Stomach smooth muscle (tissue), 2 donors: ENCODE measurements at regions not wholly inside any gene's neighbourhood (a gene's known extent, or its start where the extent isn't known, plus 50 kb on each side); places are given as distances from the start of the nearest gene placed in this dataset.
"Not testable (repeated sequence)": the region's sequence is repeated elsewhere in the genome, so short reads cannot be mapped to it uniquely, and the experiment has no call there.

Source experiments
- H3K27ac ChIP-seq: one replicate; pipeline ENCODE4 v1.7.0; 2013; ENCODE audit warnings: mild to moderate bottlenecking, low read length, inconsistent platforms
- H3K27me3 ChIP-seq, 2 donors: one replicate each; pipeline ENCODE4 v1.7.0; 2013; ENCODE audit warnings: low read length in 2 of 2; ENCODE audit not compliant: insufficient read depth in 2 of 2, control insufficient read depth in 1 of 2
- H3K36me3 ChIP-seq, 2 donors: one replicate each; pipeline ENCODE4 v1.7.0; 2013; ENCODE audit warnings: low read length in 2 of 2; ENCODE audit not compliant: control insufficient read depth in 2 of 2, insufficient read depth in 2 of 2
- H3K4me1 ChIP-seq: one replicate; pipeline ENCODE4 v1.7.0; 2013; ENCODE audit warnings: low read length; ENCODE audit not compliant: control insufficient read depth, insufficient read depth
- H3K4me3 ChIP-seq, 2 donors: one replicate each; pipeline ENCODE4 v1.7.0; 2013; ENCODE audit warnings: low read length in 2 of 2
- H3K9ac ChIP-seq, 2 donors: one replicate each; pipeline ENCODE4 v1.7.0; 2013; ENCODE audit warnings: low read length in 2 of 2, mild to moderate bottlenecking in 1 of 2
- H3K9me3 ChIP-seq, 2 donors: one replicate each; pipeline ENCODE4 v1.7.0; 2013; ENCODE audit warnings: low read length in 2 of 2; ENCODE audit not compliant: control insufficient read depth in 2 of 2
- donor health status: healthy.
- donor health status: Pancreatic carcinoma.

GRCh38 chr5:57939771-57940170 lies 457.2 kb upstream of the ACTBL2 start:
- H3K27me3 ChIP-seq = no peaks in the 10 kb centered on the region
- H3K9ac ChIP-seq = no peak overlapping the region
- no peak overlapping the region for H3K27ac ChIP-seq
- H3K4me3 ChIP-seq = no peak overlapping the region
- no peaks in the 10 kb centered on the region for H3K36me3 ChIP-seq
- H3K4me1 ChIP-seq = no peaks in the 10 kb centered on the region
- no peaks in the 10 kb centered on the region for H3K9me3 ChIP-seq

- Histone ChIP-seq H3K36me3 (no peaks in the 10 kb centered on the region), H3K9me3 (no peaks in the 10 kb centered on the region), H3K4me1 (no peaks in the 10 kb centered on the region), H3K27ac (no peak overlapping the region), H3K27me3 (no peaks in the 10 kb centered on the region), H3K9ac (no peak overlapping the region), H3K4me3 (no peak overlapping the region)
Observed at GRCh38 chr5:57939335-57939734, 456.7 kb upstream of the ACTBL2 start.

- Histone ChIP-seq H3K4me1 (no peaks in the 10 kb centered on the region), H3K4me3 (no peak overlapping the region), H3K36me3 (no peaks in the 10 kb centered on the region), H3K9ac (no peak overlapping the region), H3K27me3 (no peaks in the 10 kb centered on the region), H3K9me3 (no peaks in the 10 kb centered on the region), H3K27ac (no peak overlapping the region)
Observed at GRCh38 chr5:57938174-57938557, 455.6 kb upstream of the ACTBL2 start.

- Histone ChIP-seq H3K9me3 (no peaks in the 10 kb centered on the region), H3K27me3 (no peaks in the 10 kb centered on the region), H3K27ac (no peak overlapping the region), H3K36me3 (no peaks in the 10 kb centered on the region), H3K4me3 (no peak overlapping the region), H3K9ac (no peak overlapping the region), H3K4me1 (no peaks in the 10 kb centered on the region)
Observed at GRCh38 chr5:57937501-57938173, 455.0 kb upstream of the ACTBL2 start.

GRCh38 chr5:57937025-57937424 lies 454.4 kb upstream of the ACTBL2 start:
- Histone ChIP-seq H3K9ac (no peak overlapping the region), H3K27me3 (no peaks in the 10 kb centered on the region), H3K9me3 (no peaks in the 10 kb centered on the region), H3K27ac (no peak overlapping the region), H3K4me1 (no peaks in the 10 kb centered on the region), H3K4me3 (no peak overlapping the region), H3K36me3 (no peaks in the 10 kb centered on the region)

GRCh38 chr5:57932761-57933160 lies 450.1 kb upstream of the ACTBL2 start:
- H3K27ac ChIP-seq = no peak overlapping the region
- H3K27me3 ChIP-seq = no peaks in the 10 kb centered on the region
- no peaks in the 10 kb centered on the region for H3K4me1 ChIP-seq
- H3K4me3 ChIP-seq = no peak overlapping the region
- H3K9ac ChIP-seq = no peak overlapping the region
- H3K36me3 ChIP-seq = no peaks in the 10 kb centered on the region
- H3K9me3 ChIP-seq = no peaks in the 10 kb centered on the region

- no peaks in the 10 kb centered on the region for H3K4me1 ChIP-seq
- H3K4me3 ChIP-seq = no peak overlapping the region
- no peak overlapping the region for H3K9ac ChIP-seq
- H3K36me3 ChIP-seq = no peaks in the 10 kb centered on the region
- no peak overlapping the region for H3K27ac ChIP-seq
- H3K27me3 ChIP-seq = no peaks in the 10 kb centered on the region
- no peaks in the 10 kb centered on the region for H3K9me3 ChIP-seq
Observed at GRCh38 chr5:57931807-57932206, 449.2 kb upstream of the ACTBL2 start.

- Histone ChIP-seq H3K27me3 (no peaks in the 10 kb centered on the region), H3K4me1 (no peaks in the 10 kb centered on the region), H3K27ac (no peak overlapping the region), H3K4me3 (no peak overlapping the region), H3K9ac (no peak overlapping the region), H3K9me3 (no peaks in the 10 kb centered on the region), H3K36me3 (no peaks in the 10 kb centered on the region)
Observed at GRCh38 chr5:57931352-57931751, 448.7 kb upstream of the ACTBL2 start.

GRCh38 chr5:57929271-57929670 lies 446.7 kb upstream of the ACTBL2 start:
- Histone ChIP-seq H3K4me3 (no peak overlapping the region), H3K9ac (no peak overlapping the region), H3K9me3 (no peaks in the 10 kb centered on the region), H3K27ac (no peak overlapping the region), H3K4me1 (no peaks in the 10 kb centered on the region), H3K36me3 (no peaks in the 10 kb centered on the region), H3K27me3 (no peaks in the 10 kb centered on the region)

GRCh38 chr5:57923094-57923493 lies 440.5 kb upstream of the ACTBL2 start:
- H3K27ac ChIP-seq, H3K36me3 ChIP-seq, H3K9me3 ChIP-seq, H3K27me3 ChIP-seq, H3K9ac ChIP-seq, H3K4me1 ChIP-seq, H3K4me3 ChIP-seq: not testable (repeated sequence)

GRCh38 chr5:57917004-57917403 lies 434.4 kb upstream of the ACTBL2 start:
- H3K9me3 ChIP-seq = no peaks in the 10 kb centered on the region
- H3K4me3 ChIP-seq = no peak overlapping the region
- no peaks in the 10 kb centered on the region for H3K27me3 ChIP-seq
- H3K4me1 ChIP-seq = no peaks in the 10 kb centered on the region
- H3K9ac ChIP-seq = no peak overlapping the region
- H3K36me3 ChIP-seq = no peaks in the 10 kb centered on the region
- H3K27ac ChIP-seq = no peak overlapping the region
